HEK293 (cell line): ENCODE measurements at regions not wholly inside any gene's neighbourhood (a gene's known extent, or its start where the extent isn't known, plus 50 kb on each side); places are given as distances from the start of the nearest gene placed in this dataset.
A peak's percentile ranks its signal among the peaks of the same experiment; 100 is the strongest.

Experiments
- EGR2 ChIP-seq: fragments of 450-650 bp; formaldehyde crosslinking; IDR thresholded peaks from 2 replicates; pipeline ENCODE4 v1.5.1; 2016; ENCODE audit warnings: low read depth, missing biosample characterization, missing genetic modification characterization
- GLIS1 ChIP-seq: fragments of 450-650 bp; formaldehyde crosslinking; IDR thresholded peaks from 2 replicates; pipeline ENCODE4 v1.5.1; 2016; ENCODE audit warnings: missing biosample characterization, missing genetic modification characterization
- GLIS2 ChIP-seq: fragments of 450-650 bp; formaldehyde crosslinking; IDR thresholded peaks from 2 replicates; pipeline ENCODE4 v1.5.1; 2016; ENCODE audit warnings: missing biosample characterization, missing genetic modification characterization
- KLF10 ChIP-seq: fragments of 450-650 bp; IDR thresholded peaks from 2 replicates; pipeline ENCODE4 v1.5.1; 2018; ENCODE audit warnings: missing biosample characterization, mild to moderate bottlenecking, missing genetic modification characterization
- KLF9 ChIP-seq: fragments of 450-650 bp; formaldehyde crosslinking; IDR thresholded peaks from 2 replicates; pipeline ENCODE4 v1.5.1; 2016; ENCODE audit warnings: missing biosample characterization, missing genetic modification characterization, low read depth
- SALL2 ChIP-seq: fragments of 450-650 bp; formaldehyde crosslinking; IDR thresholded peaks from 2 replicates; pipeline ENCODE4 v1.5.0; 2017; ENCODE audit warnings: missing biosample characterization, mild to moderate bottlenecking, missing genetic modification characterization, borderline replicate concordance
- ZBTB7A ChIP-seq: fragments of 450-650 bp; formaldehyde crosslinking; IDR thresholded peaks from 2 replicates; pipeline ENCODE4 v1.5.1; 2016; ENCODE audit warnings: low read depth, missing biosample characterization, missing genetic modification characterization
- ZFHX2 ChIP-seq: fragments of 450-650 bp; formaldehyde crosslinking; conservative IDR thresholded peaks from 2 replicates; pipeline ENCODE4 v1.5.1; 2016; ENCODE audit warnings: missing biosample characterization, missing genetic modification characterization
- ZFP3 ChIP-seq: fragments of 450-650 bp; formaldehyde crosslinking; IDR thresholded peaks from 2 replicates; pipeline ENCODE4 v1.5.1; 2016; ENCODE audit warnings: low read depth, missing biosample characterization, missing genetic modification characterization
- ZNF132 ChIP-seq: fragments of 450-650 bp; formaldehyde crosslinking; IDR thresholded peaks from 2 replicates; pipeline ENCODE4 v1.5.1; 2017; ENCODE audit warnings: missing biosample characterization, missing genetic modification characterization, borderline replicate concordance
- ZNF138 ChIP-seq: fragments of 450-650 bp; formaldehyde crosslinking; IDR thresholded peaks from 2 replicates; pipeline ENCODE4 v1.5.1; 2016; ENCODE audit warnings: missing biosample characterization, missing genetic modification characterization, borderline replicate concordance
- ZNF146 ChIP-seq: fragments of 450-650 bp; formaldehyde crosslinking; IDR thresholded peaks from 2 replicates; pipeline ENCODE4 v1.5.1; 2016; ENCODE audit warnings: missing biosample characterization, missing genetic modification characterization
- ZNF155 ChIP-seq: fragments of 450-650 bp; formaldehyde crosslinking; IDR thresholded peaks from 2 replicates; pipeline ENCODE4 v1.5.1; 2016; ENCODE audit warnings: missing biosample characterization, missing genetic modification characterization
- ZNF169 ChIP-seq: fragments of 450-650 bp; formaldehyde crosslinking; IDR thresholded peaks from 2 replicates; pipeline ENCODE4 v1.5.1; 2016; ENCODE audit warnings: missing biosample characterization, missing genetic modification characterization
- ZNF211 ChIP-seq: fragments of 450-650 bp; formaldehyde crosslinking; IDR thresholded peaks from 2 replicates; pipeline ENCODE4 v1.5.1; 2016; ENCODE audit warnings: low read depth, missing biosample characterization, missing genetic modification characterization
- ZNF214 ChIP-seq: fragments of 450-650 bp; formaldehyde crosslinking; IDR thresholded peaks from 2 replicates; pipeline ENCODE4 v1.5.1; 2017; ENCODE audit warnings: missing biosample characterization, mild to moderate bottlenecking, missing genetic modification characterization, borderline replicate concordance
- ZNF248 ChIP-seq: fragments of 450-650 bp; formaldehyde crosslinking; IDR thresholded peaks from 2 replicates; pipeline ENCODE4 v1.5.1; 2017; ENCODE audit warnings: missing biosample characterization, missing genetic modification characterization
- ZNF350 ChIP-seq: fragments of 450-650 bp; formaldehyde crosslinking; IDR thresholded peaks from 2 replicates; pipeline ENCODE4 v1.5.0; 2017; ENCODE audit warnings: missing biosample characterization, mild to moderate bottlenecking, missing genetic modification characterization
- ZNF433 ChIP-seq: fragments of 450-650 bp; formaldehyde crosslinking; IDR thresholded peaks from 2 replicates; pipeline ENCODE4 v1.5.1; 2016; ENCODE audit warnings: missing biosample characterization, missing genetic modification characterization, low read depth
- ZNF48 ChIP-seq: fragments of 450-650 bp; formaldehyde crosslinking; IDR thresholded peaks from 2 replicates; pipeline ENCODE4 v1.5.1; 2016; ENCODE audit warnings: missing biosample characterization, missing genetic modification characterization
- ZNF521 ChIP-seq: fragments of 450-650 bp; formaldehyde crosslinking; IDR thresholded peaks from 2 replicates; pipeline ENCODE4 v1.5.1; 2017; ENCODE audit warnings: missing biosample characterization, mild to moderate bottlenecking, missing genetic modification characterization
- ZNF555 ChIP-seq: fragments of 450-650 bp; formaldehyde crosslinking; conservative IDR thresholded peaks from 2 replicates; pipeline ENCODE4 v1.5.1; 2017; ENCODE audit warnings: missing biosample characterization, mild to moderate bottlenecking, missing genetic modification characterization, inconsistent platforms
- ZNF600 ChIP-seq: fragments of 450-650 bp; formaldehyde crosslinking; IDR thresholded peaks from 2 replicates; pipeline ENCODE4 v1.5.1; 2016; ENCODE audit warnings: missing biosample characterization, missing genetic modification characterization
- ZNF610 ChIP-seq: fragments of 450-650 bp; formaldehyde crosslinking; IDR thresholded peaks from 2 replicates; pipeline ENCODE4 v1.5.1; 2016; ENCODE audit warnings: missing biosample characterization, missing genetic modification characterization, borderline replicate concordance
- ZNF701 ChIP-seq: fragments of 450-650 bp; formaldehyde crosslinking; IDR thresholded peaks from 2 replicates; pipeline ENCODE4 v1.5.1; 2016; ENCODE audit warnings: missing biosample characterization, missing genetic modification characterization
- ZNF747 ChIP-seq: fragments of 450-650 bp; formaldehyde crosslinking; IDR thresholded peaks from 2 replicates; pipeline ENCODE4 v1.5.1; 2016; ENCODE audit warnings: missing biosample characterization, missing genetic modification characterization
- ZNF843 ChIP-seq: fragments of 450-650 bp; formaldehyde crosslinking; IDR thresholded peaks from 2 replicates; pipeline ENCODE4 v1.5.1; 2016; ENCODE audit warnings: missing biosample characterization, missing genetic modification characterization
- TF ChIP-seq, protein P1 (sequence below): sonication (generic); formaldehyde crosslinking; IDR thresholded peaks from 2 replicates; pipeline ENCODE4 v1.8.1; 2022; ENCODE audit warnings: mild to moderate bottlenecking, moderate library complexity, missing genetic modification reagents
- TF ChIP-seq, protein P2 (sequence below): fragments of 450-650 bp; formaldehyde crosslinking; IDR thresholded peaks from 2 replicates; pipeline ENCODE4 v1.5.1; 2016; ENCODE audit warnings: missing biosample characterization, missing genetic modification characterization
- TF ChIP-seq, protein P3 (sequence below): fragments of 450-650 bp; formaldehyde crosslinking; IDR thresholded peaks from 2 replicates; pipeline ENCODE4 v1.5.1; 2016; ENCODE audit warnings: missing biosample characterization, missing genetic modification characterization
- TF ChIP-seq, protein P4 (sequence below): fragments of 450-650 bp; formaldehyde crosslinking; IDR thresholded peaks from 2 replicates; pipeline ENCODE4 v1.5.1; 2016; ENCODE audit warnings: missing biosample characterization, missing genetic modification characterization
- TF ChIP-seq, protein P5 (sequence below): fragments of 450-650 bp; formaldehyde crosslinking; IDR thresholded peaks from 2 replicates; pipeline ENCODE4 v1.5.1; 2016; ENCODE audit warnings: missing biosample characterization, missing genetic modification characterization

DNA sequence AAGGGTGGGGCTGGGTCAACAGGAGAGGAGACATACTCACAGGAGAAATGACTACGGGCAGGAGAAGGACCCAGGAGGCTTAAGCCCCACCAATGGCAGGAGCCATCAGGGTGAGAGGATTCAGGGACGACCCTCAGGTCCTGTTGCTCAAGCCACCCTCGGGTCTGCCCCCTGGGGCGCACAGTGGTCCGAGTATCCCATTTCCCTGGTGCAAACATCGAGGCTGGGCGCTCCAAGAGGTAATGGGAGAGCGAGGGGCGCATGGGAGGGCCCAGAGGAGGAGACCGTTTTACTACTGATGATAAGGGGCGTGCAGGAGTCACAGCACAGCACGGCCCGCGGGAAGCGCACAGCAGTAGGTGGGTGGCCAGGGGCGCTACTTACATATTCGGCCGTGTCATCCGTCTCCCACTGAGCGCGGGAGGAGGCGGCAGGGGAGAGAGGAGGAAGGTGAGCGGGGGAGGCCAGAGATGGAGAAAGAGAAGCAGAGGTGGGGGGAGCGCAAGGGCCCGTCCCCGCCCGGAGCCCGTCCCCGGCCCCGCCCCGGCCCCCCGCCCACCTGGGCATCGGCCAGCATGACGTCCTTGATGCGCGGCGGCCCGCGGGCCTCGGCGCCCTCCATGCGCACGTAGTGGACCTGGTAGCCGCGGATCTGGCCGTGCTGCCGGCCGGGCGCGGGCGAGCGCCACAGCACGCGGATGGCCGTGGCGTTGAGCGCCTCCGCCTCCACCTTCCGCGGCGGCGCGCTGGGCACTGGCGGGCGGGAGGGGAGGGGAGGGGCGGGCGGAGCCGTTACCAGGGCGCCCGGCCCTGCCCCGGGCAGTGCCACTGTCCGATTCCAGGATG lies 111.5 kb downstream of the PTPRS start (continued):
- TF ChIP-seq, protein P1, sequence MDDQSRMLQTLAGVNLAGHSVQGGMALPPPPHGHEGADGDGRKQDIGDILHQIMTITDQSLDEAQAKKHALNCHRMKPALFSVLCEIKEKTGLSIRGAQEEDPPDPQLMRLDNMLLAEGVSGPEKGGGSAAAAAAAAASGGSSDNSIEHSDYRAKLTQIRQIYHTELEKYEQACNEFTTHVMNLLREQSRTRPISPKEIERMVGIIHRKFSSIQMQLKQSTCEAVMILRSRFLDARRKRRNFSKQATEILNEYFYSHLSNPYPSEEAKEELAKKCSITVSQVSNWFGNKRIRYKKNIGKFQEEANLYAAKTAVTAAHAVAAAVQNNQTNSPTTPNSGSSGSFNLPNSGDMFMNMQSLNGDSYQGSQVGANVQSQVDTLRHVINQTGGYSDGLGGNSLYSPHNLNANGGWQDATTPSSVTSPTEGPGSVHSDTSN = no peak
- TF ChIP-seq ZNF600 (tag by site-specific recombination) = no peak
- no peak for TF ChIP-seq ZNF146
- TF ChIP-seq GLIS1 = peak; percentile 96
- no peak for TF ChIP-seq ZNF248
- TF ChIP-seq ZNF138 (tag by site-specific recombination) = no peak
- no peak for TF ChIP-seq KLF10 (tag by site-specific recombination)
- TF ChIP-seq ZFHX2 = peak; percentile 97
- peak; percentile 97 for TF ChIP-seq EGR2 (tag by site-specific recombination)
- no peak for TF ChIP-seq ZBTB7A (tag by site-specific recombination)
- TF ChIP-seq, protein P2, sequence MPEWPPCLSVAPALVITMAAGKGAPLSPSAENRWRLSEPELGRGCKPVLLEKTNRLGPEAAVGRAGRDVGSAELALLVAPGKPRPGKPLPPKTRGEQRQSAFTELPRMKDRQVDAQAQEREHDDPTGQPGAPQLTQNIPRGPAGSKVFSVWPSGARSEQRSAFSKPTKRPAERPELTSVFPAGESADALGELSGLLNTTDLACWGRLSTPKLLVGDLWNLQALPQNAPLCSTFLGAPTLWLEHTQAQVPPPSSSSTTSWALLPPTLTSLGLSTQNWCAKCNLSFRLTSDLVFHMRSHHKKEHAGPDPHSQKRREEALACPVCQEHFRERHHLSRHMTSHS (tag by site-specific recombination) = no peak
- TF ChIP-seq, protein P3, sequence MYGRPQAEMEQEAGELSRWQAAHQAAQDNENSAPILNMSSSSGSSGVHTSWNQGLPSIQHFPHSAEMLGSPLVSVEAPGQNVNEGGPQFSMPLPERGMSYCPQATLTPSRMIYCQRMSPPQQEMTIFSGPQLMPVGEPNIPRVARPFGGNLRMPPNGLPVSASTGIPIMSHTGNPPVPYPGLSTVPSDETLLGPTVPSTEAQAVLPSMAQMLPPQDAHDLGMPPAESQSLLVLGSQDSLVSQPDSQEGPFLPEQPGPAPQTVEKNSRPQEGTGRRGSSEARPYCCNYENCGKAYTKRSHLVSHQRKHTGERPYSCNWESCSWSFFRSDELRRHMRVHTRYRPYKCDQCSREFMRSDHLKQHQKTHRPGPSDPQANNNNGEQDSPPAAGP (tag by site-specific recombination) = peak; percentile 66; the same call in 1 of the 2 replicates
- no peak for TF ChIP-seq ZNF701 (tag by site-specific recombination)
- TF ChIP-seq ZNF555 (tag by site-specific recombination) = no peak
- no peak for TF ChIP-seq ZNF843 (tag by site-specific recombination)
- TF ChIP-seq, protein P4, sequence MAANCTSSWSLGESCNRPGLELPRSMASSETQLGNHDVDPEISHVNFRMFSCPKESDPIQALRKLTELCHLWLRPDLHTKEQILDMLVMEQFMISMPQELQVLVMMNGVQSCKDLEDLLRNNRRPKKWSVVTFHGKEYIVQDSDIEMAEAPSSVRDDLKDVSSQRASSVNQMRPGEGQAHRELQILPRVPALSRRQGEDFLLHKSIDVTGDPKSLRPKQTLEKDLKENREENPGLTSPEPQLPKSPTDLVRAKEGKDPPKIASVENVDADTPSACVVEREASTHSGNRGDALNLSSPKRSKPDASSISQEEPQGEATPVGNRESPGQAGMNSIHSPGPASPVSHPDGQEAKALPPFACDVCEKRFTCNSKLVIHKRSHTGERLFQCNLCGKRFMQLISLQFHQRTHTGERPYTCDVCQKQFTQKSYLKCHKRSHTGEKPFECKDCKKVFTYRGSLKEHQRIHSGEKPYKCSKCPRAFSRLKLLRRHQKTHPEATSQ (tag by site-specific recombination) = no peak
- no peak for TF ChIP-seq ZNF169 (tag by site-specific recombination)
- TF ChIP-seq ZFP3 (tag by site-specific recombination) = no peak
- TF ChIP-seq ZNF132 = no peak
- no peak for TF ChIP-seq ZNF48 (tag by site-specific recombination)
- no peak for TF ChIP-seq SALL2 (tag by site-specific recombination)
- no peak for TF ChIP-seq KLF9 (tag by site-specific recombination)
- TF ChIP-seq ZNF433 (tag by site-specific recombination) = no peak
- no peak for TF ChIP-seq ZNF747 (tag by site-specific recombination)
- no peak for TF ChIP-seq ZNF214 (tag by site-specific recombination)
- no peak for TF ChIP-seq ZNF155 (tag by site-specific recombination)
- TF ChIP-seq ZNF211 (tag by site-specific recombination) = no peak
- TF ChIP-seq, protein P5, sequence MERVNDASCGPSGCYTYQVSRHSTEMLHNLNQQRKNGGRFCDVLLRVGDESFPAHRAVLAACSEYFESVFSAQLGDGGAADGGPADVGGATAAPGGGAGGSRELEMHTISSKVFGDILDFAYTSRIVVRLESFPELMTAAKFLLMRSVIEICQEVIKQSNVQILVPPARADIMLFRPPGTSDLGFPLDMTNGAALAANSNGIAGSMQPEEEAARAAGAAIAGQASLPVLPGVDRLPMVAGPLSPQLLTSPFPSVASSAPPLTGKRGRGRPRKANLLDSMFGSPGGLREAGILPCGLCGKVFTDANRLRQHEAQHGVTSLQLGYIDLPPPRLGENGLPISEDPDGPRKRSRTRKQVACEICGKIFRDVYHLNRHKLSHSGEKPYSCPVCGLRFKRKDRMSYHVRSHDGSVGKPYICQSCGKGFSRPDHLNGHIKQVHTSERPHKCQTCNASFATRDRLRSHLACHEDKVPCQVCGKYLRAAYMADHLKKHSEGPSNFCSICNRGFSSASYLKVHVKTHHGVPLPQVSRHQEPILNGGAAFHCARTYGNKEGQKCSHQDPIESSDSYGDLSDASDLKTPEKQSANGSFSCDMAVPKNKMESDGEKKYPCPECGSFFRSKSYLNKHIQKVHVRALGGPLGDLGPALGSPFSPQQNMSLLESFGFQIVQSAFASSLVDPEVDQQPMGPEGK (tag by site-specific recombination) = peak; percentile 24
- no peak for TF ChIP-seq ZNF610 (tag by site-specific recombination)
- TF ChIP-seq ZNF521 (tag by site-specific recombination) = no peak
- TF ChIP-seq GLIS2 (tag by site-specific recombination) = peak; percentile 28; the same call in 1 of the 2 replicates
- TF ChIP-seq ZNF350 (tag by site-specific recombination) = no peak
